ENCODE measurements at regions not wholly inside any gene's neighbourhood (a gene's known extent, or its start where the extent isn't known, plus 50 kb on each side); places are given as distances from the start of the nearest gene placed in this dataset.

DNA sequence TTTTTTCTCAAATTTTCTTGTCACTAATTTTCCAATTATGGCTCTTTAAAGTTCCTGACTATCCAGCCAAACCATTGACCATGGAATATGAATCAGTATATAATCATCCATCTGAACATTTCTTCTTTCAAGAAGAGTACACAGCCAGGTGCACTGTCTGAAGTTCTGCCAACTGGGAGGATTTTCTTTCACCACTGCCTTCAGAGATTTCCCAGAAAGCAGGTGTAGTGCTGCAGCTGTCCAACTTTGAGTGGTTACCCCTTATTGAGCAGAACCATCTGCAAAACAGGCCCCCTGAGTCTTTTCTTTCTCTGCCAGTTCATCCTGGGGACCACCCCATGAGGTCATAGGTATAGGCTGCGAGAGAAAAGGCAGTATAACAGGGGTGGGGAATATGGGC is 1213.2 kb downstream of the RAPGEF2 start:
- DNase-seq (no peak), ATAC-seq (ENCODE audit: low FRiP score in 2 of 2) (no peak)
- Histone ChIP-seq H3K36me3 (no peaks in the 10 kb centered on the region), H3K27ac (no peak overlapping the region), H3K9me3 (no peaks in the 10 kb centered on the region), H3K27me3 (no peaks in the 10 kb centered on the region), H3K4me1 (no peaks in the 10 kb centered on the region), H3K4me3 (no peak overlapping the region)
- 74% methylated on average over 1 of the region's 1 CpG; no CpG with 5 or more reads in 1 of the 2 donors for WGBS, 2 donors
- TF ChIP-seq CTCF (IDR thresholded peaks at IDR 0.05) = no peak
- TF ChIP-seq POLR2AphosphoS5 (IDR thresholded peaks at IDR 0.05) = no peak
- no peak for TF ChIP-seq POLR2A (IDR thresholded peaks at IDR 0.05)
- no peak for TF ChIP-seq EP300 (IDR thresholded peaks at IDR 0.05)

DNA sequence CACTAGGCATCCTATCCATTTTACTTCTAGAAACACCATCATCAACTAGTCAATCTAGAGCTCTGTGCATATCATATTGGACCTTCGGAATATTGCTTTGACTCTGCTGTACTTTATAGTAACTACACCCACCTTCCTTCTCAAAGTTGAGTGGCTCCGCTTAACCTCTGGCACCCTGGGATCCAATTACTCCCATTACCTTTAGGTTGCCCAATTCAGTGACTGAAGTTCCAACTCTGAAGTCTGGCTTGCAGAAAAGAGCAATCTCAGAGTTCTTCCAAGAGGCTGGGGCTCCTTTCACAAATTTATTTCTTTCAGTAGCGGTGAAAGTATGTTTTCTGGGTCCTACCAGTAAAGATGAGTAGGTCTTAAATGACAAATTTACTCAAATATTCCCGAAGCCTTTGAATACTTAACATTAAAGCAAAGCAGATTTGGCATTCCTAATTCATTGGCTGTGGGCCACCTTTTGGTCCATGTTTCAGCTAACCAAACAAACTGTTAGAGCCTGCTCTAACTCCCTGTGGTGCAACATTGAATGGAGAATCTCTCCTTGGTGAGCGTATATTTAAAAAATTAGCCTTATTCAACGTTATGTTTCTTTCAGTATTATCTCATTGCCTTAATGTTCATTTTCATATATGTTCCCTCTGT is 1215.8 kb downstream of the RAPGEF2 start:
- TF ChIP-seq POLR2AphosphoS5 (IDR thresholded peaks at IDR 0.05) = no peak
- no peak for TF ChIP-seq POLR2A (IDR thresholded peaks at IDR 0.05)
- no peak for TF ChIP-seq EP300 (IDR thresholded peaks at IDR 0.05)
- TF ChIP-seq CTCF (IDR thresholded peaks at IDR 0.05) = no peak
- no peaks in the 10 kb centered on the region for H3K36me3 ChIP-seq
- no peaks in the 10 kb centered on the region for H3K4me1 ChIP-seq
- no peak overlapping the region for H3K4me3 ChIP-seq
- DNase-seq = no peak
- no peaks in the 10 kb centered on the region for H3K27me3 ChIP-seq
- no peaks in the 10 kb centered on the region for H3K9me3 ChIP-seq
- H3K27ac ChIP-seq = no peak overlapping the region
- WGBS, 2 donors = 79 to 85% methylated on average over 6 of the region's 6 CpGs
- no peak for ATAC-seq (ENCODE audit: low FRiP score in 2 of 2)

DNA sequence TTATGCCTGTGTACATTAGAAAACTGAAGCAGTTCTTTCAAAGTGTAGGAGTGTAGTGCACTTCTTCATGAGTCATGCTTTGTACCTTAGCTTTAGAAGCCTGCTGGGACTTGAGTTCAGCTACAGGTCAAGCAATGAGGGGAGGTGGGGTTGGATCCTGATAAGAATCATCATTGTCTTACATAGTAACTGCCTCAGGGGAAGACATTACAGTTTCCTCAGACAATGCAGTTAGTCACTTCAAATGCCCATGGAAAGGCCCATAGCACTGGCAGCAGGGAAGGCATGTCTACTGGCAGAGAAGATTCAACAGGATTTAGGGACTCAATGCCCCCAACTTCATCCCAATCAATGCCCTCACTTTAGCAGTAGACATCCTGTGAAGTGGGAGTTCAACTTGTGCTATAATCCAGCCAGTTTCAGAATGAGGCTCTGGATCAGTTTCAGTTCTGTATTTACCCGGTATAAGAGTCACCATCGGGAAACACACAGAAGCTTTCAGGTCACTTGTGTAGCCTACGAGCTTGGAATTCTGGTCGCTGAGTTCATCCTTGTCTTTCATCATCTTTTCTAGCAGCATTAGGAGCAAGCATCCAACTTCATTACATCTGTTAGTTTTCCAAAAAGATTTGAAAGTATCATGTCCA is 1216.5 kb downstream of the RAPGEF2 start:
- Histone ChIP-seq H3K9me3 (no peaks in the 10 kb centered on the region), H3K36me3 (no peaks in the 10 kb centered on the region), H3K27me3 (no peaks in the 10 kb centered on the region), H3K27ac (no peak overlapping the region), H3K4me3 (no peak overlapping the region), H3K4me1 (no peaks in the 10 kb centered on the region)
- no peak for TF ChIP-seq POLR2A (IDR thresholded peaks at IDR 0.05)
- WGBS, 2 donors = 75% methylated on average over 4 of the region's 4 CpGs
- ATAC-seq (ENCODE audit: low FRiP score in 2 of 2) (no peak), DNase-seq (no peak)

GRCh38 chr4:160319868-160320260 is 1217.0 kb downstream of the RAPGEF2 start:
- DNase-seq (no peak), ATAC-seq (ENCODE audit: low FRiP score in 2 of 2) (no peak)
- H3K27ac ChIP-seq = no peak overlapping the region
- H3K36me3 ChIP-seq = no peaks in the 10 kb centered on the region
- no peaks in the 10 kb centered on the region for H3K9me3 ChIP-seq
- no peaks in the 10 kb centered on the region for H3K4me1 ChIP-seq
- no peak overlapping the region for H3K4me3 ChIP-seq
- no peak for TF ChIP-seq POLR2A (IDR thresholded peaks at IDR 0.05)
- TF ChIP-seq POLR2AphosphoS5 (IDR thresholded peaks at IDR 0.05) = no peak
- no peak for TF ChIP-seq EP300 (IDR thresholded peaks at IDR 0.05)
- no peak for TF ChIP-seq CTCF (IDR thresholded peaks at IDR 0.05)
- H3K27me3 ChIP-seq = no peaks in the 10 kb centered on the region
- WGBS, 2 donors = 88 to 93% methylated on average over 2 of the region's 2 CpGs

- no peaks in the 10 kb centered on the region for H3K4me1 ChIP-seq
- no peaks in the 10 kb centered on the region for H3K36me3 ChIP-seq
- WGBS, 2 donors = 66 to 73% methylated on average over 5 of the region's 5 CpGs
- no peaks in the 10 kb centered on the region for H3K9me3 ChIP-seq
- ATAC-seq (ENCODE audit: low FRiP score in 2 of 2) (no peak), DNase-seq (no peak)
- no peak for TF ChIP-seq POLR2A (IDR thresholded peaks at IDR 0.05)
- TF ChIP-seq CTCF (IDR thresholded peaks at IDR 0.05) = no peak
- no peak for TF ChIP-seq EP300 (IDR thresholded peaks at IDR 0.05)
- TF ChIP-seq POLR2AphosphoS5 (IDR thresholded peaks at IDR 0.05) = no peak
- no peak overlapping the region for H3K4me3 ChIP-seq
- H3K27ac ChIP-seq = no peak overlapping the region
- H3K27me3 ChIP-seq = no peaks in the 10 kb centered on the region
Measured at GRCh38 chr4:160326110-160326509, 1223.2 kb downstream of the RAPGEF2 start.

Data from upper lobe of left lung (tissue), 6 donors.